ENCODE measurements at regions not wholly inside any gene's neighbourhood (a gene's known extent, or its start where the extent isn't known, plus 50 kb on each side); places are given as distances from the start of the nearest gene placed in this dataset.

DNA sequence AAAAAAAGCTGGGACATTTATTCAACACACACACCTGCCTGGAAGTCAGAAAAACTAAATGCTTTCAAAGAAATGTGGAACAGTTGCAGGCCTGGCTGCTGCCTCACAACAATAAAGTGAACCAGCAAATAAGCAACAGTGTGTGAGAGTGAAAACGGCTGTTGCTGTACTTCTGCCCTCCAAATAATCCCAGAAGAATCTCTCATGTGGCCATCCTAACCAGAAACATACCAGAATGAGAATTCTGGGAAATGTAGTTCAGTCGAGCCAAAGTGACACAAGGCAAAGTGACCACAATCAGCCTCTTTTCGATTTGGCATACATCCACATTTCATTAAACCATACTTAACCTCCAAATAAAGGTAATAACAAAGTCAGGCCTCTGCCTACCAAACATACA lies 204.5 kb downstream of the SLC7A11 start:
- Histone ChIP-seq H2BK120ac (ENCODE audit: low read depth, low read length) (no peak overlapping the region), H3K9me3 (replicated peaks in 1 of 2; ENCODE audit: control insufficient read depth in 2 of 2, insufficient read depth in 1 of 2, low read depth in 1 of 2, low read length in 2 of 2) (no peaks in the 10 kb centered on the region), H3K9ac (ENCODE audit: low read depth, low read length, poor library complexity) (no peak overlapping the region), H4K8ac (ENCODE audit: low read depth, low read length) (no peak overlapping the region), H3K4ac (ENCODE audit: low read length) (no peak overlapping the region), H2BK15ac (ENCODE audit: low read length) (no peak overlapping the region), H3K4me2 (ENCODE audit: insufficient read depth, low read length, poor library complexity, severe bottlenecking) (no peak overlapping the region), H2AFZ (ENCODE audit: low read length) (peak overlapping the region; percentile 51), H3K4me3 (ENCODE audit: low read length in 2 of 2) (no peak overlapping the region), H3K23ac (ENCODE audit: low read depth, low read length, poor library complexity) (no peak overlapping the region), H2AK5ac (ENCODE audit: low read depth, low read length) (no peak overlapping the region), H4K91ac (ENCODE audit: low read depth, low read length, poor library complexity) (no peak overlapping the region), H3K14ac (ENCODE audit: low read length) (no peak overlapping the region), H3K27ac (replicated peaks; ENCODE audit: low read length) (no peak overlapping the region), H3K36me3 (replicated peaks in 1 of 2; ENCODE audit: control insufficient read depth in 2 of 2, insufficient read depth in 2 of 2, low read length in 2 of 2) (no peaks in the 10 kb centered on the region), H2BK5ac (ENCODE audit: low read length) (no peak overlapping the region), H3K79me1 (ENCODE audit: low read depth, low read length) (no peaks in the 10 kb centered on the region), H3K4me1 (ENCODE audit: control insufficient read depth in 2 of 2, insufficient read depth in 1 of 2, low read depth in 1 of 2, low read length in 2 of 2) (no peaks in the 10 kb centered on the region), H2BK12ac (ENCODE audit: low read length) (no peak overlapping the region), H3K27me3 (ENCODE audit: control insufficient read depth in 3 of 3, insufficient read depth in 3 of 3, low read depth in 1 of 3, low read length in 3 of 3) (no peaks in the 10 kb centered on the region), H3K18ac (ENCODE audit: low read length) (no peak overlapping the region)
- no CpG with 5 or more reads among the region's 3 CpGs for WGBS, 2 donors (ENCODE audit: extremely low coverage in 2 of 2, insufficient read length in 2 of 2, insufficient replicate concordance in 1 of 2)
- DNase-seq (ENCODE audit: low spot score): no peak

DNA sequence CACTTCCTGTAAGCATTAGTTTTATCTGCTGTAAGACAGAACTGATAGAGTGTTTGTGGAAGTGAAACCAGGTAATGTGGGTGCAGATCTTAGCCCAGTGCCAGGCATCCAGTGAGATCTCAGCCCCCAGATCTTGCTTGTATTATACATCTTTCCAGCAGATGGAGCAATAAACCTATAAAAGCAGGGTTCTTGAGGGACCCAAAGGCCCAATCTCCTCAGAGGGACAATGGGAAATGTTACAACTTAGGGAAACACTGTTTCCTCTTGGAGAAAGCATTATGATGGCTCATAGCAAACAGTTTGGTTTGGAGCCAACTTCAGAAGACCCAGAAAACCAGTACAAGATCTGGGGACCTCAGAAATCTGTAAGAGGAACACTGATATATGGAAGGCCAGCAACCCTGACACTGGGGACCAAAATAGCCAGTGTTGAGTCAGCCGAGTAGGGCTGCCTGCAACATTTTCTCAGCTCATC lies 206.3 kb downstream of the SLC7A11 start:
- Histone ChIP-seq H3K23ac (ENCODE audit: low read depth, low read length, poor library complexity) (no peak overlapping the region), H3K4me3 (ENCODE audit: low read length in 2 of 2) (no peak overlapping the region), H3K4ac (ENCODE audit: low read length) (no peak overlapping the region), H4K91ac (ENCODE audit: low read depth, low read length, poor library complexity) (no peak overlapping the region), H3K27ac (replicated peaks; ENCODE audit: low read length) (no peak overlapping the region), H2BK5ac (ENCODE audit: low read length) (no peak overlapping the region), H2BK12ac (ENCODE audit: low read length) (no peak overlapping the region), H2BK120ac (ENCODE audit: low read depth, low read length) (no peak overlapping the region), H3K4me2 (ENCODE audit: insufficient read depth, low read length, poor library complexity, severe bottlenecking) (no peak overlapping the region), H3K18ac (ENCODE audit: low read length) (no peak overlapping the region), H3K36me3 (replicated peaks in 1 of 2; ENCODE audit: control insufficient read depth in 2 of 2, insufficient read depth in 2 of 2, low read length in 2 of 2) (no peaks in the 10 kb centered on the region), H3K14ac (ENCODE audit: low read length) (no peak overlapping the region), H3K4me1 (ENCODE audit: control insufficient read depth in 2 of 2, insufficient read depth in 1 of 2, low read depth in 1 of 2, low read length in 2 of 2) (no peaks in the 10 kb centered on the region), H2AFZ (ENCODE audit: low read length) (peak overlapping the region; percentile 59), H3K9me3 (replicated peaks in 1 of 2; ENCODE audit: control insufficient read depth in 2 of 2, insufficient read depth in 1 of 2, low read depth in 1 of 2, low read length in 2 of 2) (no peaks in the 10 kb centered on the region), H3K9ac (ENCODE audit: low read depth, low read length, poor library complexity) (no peak overlapping the region), H3K79me1 (ENCODE audit: low read depth, low read length) (no peaks in the 10 kb centered on the region), H2AK5ac (ENCODE audit: low read depth, low read length) (no peak overlapping the region), H4K8ac (ENCODE audit: low read depth, low read length) (no peak overlapping the region), H3K27me3 (ENCODE audit: control insufficient read depth in 3 of 3, insufficient read depth in 3 of 3, low read depth in 1 of 3, low read length in 3 of 3) (no peaks in the 10 kb centered on the region), H2BK15ac (ENCODE audit: low read length) (no peak overlapping the region)
- WGBS, 2 donors (ENCODE audit: extremely low coverage in 2 of 2, insufficient read length in 2 of 2, insufficient replicate concordance in 1 of 2): no CpG with 5 or more reads among the region's 1 CpG
- DNase-seq (ENCODE audit: low spot score): peak; percentile 41

DNA sequence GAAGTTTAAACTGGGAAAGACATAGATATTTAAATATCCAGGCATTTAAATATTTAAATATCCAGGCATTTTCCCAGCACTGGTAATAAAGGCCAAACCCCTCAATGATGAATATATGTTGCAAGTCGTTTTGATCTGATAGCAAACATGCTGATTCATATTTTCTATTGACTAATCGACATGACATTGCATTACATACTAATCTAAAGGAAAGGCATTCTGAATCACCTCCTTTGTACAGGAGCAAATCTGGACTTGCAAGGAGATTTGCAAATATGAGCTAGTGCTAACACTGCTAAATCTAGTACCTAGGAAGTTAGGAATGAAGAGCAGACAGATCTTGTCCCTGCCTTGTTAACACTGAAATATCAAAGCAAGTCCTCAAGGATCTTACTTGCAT lies 207.3 kb downstream of the SLC7A11 start:
- no CpG with 5 or more reads among the region's 2 CpGs for WGBS, 2 donors (ENCODE audit: extremely low coverage in 2 of 2, insufficient read length in 2 of 2, insufficient replicate concordance in 1 of 2)

DNA sequence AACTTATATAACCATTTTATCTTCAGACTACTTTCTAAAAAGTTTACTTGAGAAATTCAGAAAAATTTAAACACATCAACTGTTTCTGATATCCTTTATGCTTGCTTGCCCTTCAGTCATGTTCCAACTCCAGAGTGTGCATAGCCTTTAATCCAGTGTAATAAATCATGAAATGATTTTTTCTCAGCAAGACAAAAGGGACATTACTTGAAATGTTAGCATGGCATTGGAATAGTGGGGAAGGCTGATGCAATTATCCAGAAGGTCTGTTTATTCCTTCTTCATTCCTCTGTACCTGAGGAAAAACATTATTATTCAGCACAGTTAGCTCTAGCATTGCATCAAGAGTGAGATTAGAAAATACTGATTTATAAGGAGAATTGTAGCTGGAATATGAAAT lies 209.9 kb downstream of the SLC7A11 start:
- Histone ChIP-seq H3K36me3 (replicated peaks in 1 of 2; ENCODE audit: control insufficient read depth in 2 of 2, insufficient read depth in 2 of 2, low read length in 2 of 2) (no peaks in the 10 kb centered on the region), H3K4me2 (ENCODE audit: insufficient read depth, low read length, poor library complexity, severe bottlenecking) (no peak overlapping the region), H3K9ac (ENCODE audit: low read depth, low read length, poor library complexity) (no peak overlapping the region), H2BK120ac (ENCODE audit: low read depth, low read length) (no peak overlapping the region), H2AFZ (ENCODE audit: low read length) (no peak overlapping the region), H3K14ac (ENCODE audit: low read length) (no peak overlapping the region), H2BK12ac (ENCODE audit: low read length) (no peak overlapping the region), H3K18ac (ENCODE audit: low read length) (no peak overlapping the region), H3K9me3 (replicated peaks in 1 of 2; ENCODE audit: control insufficient read depth in 2 of 2, insufficient read depth in 1 of 2, low read depth in 1 of 2, low read length in 2 of 2) (no peaks in the 10 kb centered on the region), H3K27ac (replicated peaks; ENCODE audit: low read length) (no peak overlapping the region), H3K27me3 (ENCODE audit: control insufficient read depth in 3 of 3, insufficient read depth in 3 of 3, low read depth in 1 of 3, low read length in 3 of 3) (no peaks in the 10 kb centered on the region), H2AK5ac (ENCODE audit: low read depth, low read length) (no peak overlapping the region), H4K91ac (ENCODE audit: low read depth, low read length, poor library complexity) (no peak overlapping the region), H4K8ac (ENCODE audit: low read depth, low read length) (no peak overlapping the region), H3K4me1 (ENCODE audit: control insufficient read depth in 2 of 2, insufficient read depth in 1 of 2, low read depth in 1 of 2, low read length in 2 of 2) (no peaks in the 10 kb centered on the region), H2BK15ac (ENCODE audit: low read length) (no peak overlapping the region), H3K79me1 (ENCODE audit: low read depth, low read length) (no peaks in the 10 kb centered on the region), H3K4me3 (ENCODE audit: low read length in 2 of 2) (no peak overlapping the region), H3K23ac (ENCODE audit: low read depth, low read length, poor library complexity) (no peak overlapping the region), H2BK5ac (ENCODE audit: low read length) (no peak overlapping the region), H3K4ac (ENCODE audit: low read length) (no peak overlapping the region)
- DNase-seq (ENCODE audit: low spot score): no peak

More for the DNA sequence above, 207.3 kb downstream of the SLC7A11 start:
- no peak overlapping the region for H4K8ac ChIP-seq (ENCODE audit: low read depth, low read length)
- no peak overlapping the region for H3K4me3 ChIP-seq (ENCODE audit: low read length in 2 of 2)
- no peaks in the 10 kb centered on the region for H3K36me3 ChIP-seq (replicated peaks in 1 of 2; ENCODE audit: control insufficient read depth in 2 of 2, insufficient read depth in 2 of 2, low read length in 2 of 2)
- H3K23ac ChIP-seq (ENCODE audit: low read depth, low read length, poor library complexity): no peak overlapping the region
- H3K18ac ChIP-seq (ENCODE audit: low read length): no peak overlapping the region
- H3K9me3 ChIP-seq (replicated peaks in 1 of 2; ENCODE audit: control insufficient read depth in 2 of 2, insufficient read depth in 1 of 2, low read depth in 1 of 2, low read length in 2 of 2): no peaks in the 10 kb centered on the region
- H3K4ac ChIP-seq (ENCODE audit: low read length): no peak overlapping the region
- no peaks in the 10 kb centered on the region for H3K4me1 ChIP-seq (ENCODE audit: control insufficient read depth in 2 of 2, insufficient read depth in 1 of 2, low read depth in 1 of 2, low read length in 2 of 2)
- H3K27ac ChIP-seq (replicated peaks; ENCODE audit: low read length): no peak overlapping the region
- no peaks in the 10 kb centered on the region for H3K79me1 ChIP-seq (ENCODE audit: low read depth, low read length)
- H2AFZ ChIP-seq (ENCODE audit: low read length): no peak overlapping the region
- H2BK5ac ChIP-seq (ENCODE audit: low read length): no peak overlapping the region
- H3K14ac ChIP-seq (ENCODE audit: low read length): no peak overlapping the region
- H3K4me2 ChIP-seq (ENCODE audit: insufficient read depth, low read length, poor library complexity, severe bottlenecking): no peak overlapping the region
- H3K27me3 ChIP-seq (ENCODE audit: control insufficient read depth in 3 of 3, insufficient read depth in 3 of 3, low read depth in 1 of 3, low read length in 3 of 3): no peaks in the 10 kb centered on the region
- H3K9ac ChIP-seq (ENCODE audit: low read depth, low read length, poor library complexity): no peak overlapping the region
- H2BK120ac ChIP-seq (ENCODE audit: low read depth, low read length): no peak overlapping the region
- no peak overlapping the region for H2BK15ac ChIP-seq (ENCODE audit: low read length)
- no peak overlapping the region for H2AK5ac ChIP-seq (ENCODE audit: low read depth, low read length)
- no peak for DNase-seq (ENCODE audit: low spot score)
- no peak overlapping the region for H2BK12ac ChIP-seq (ENCODE audit: low read length)
- H4K91ac ChIP-seq (ENCODE audit: low read depth, low read length, poor library complexity): no peak overlapping the region

Measured in neuronal stem cell (in vitro differentiated cells).